Left cardiac atrium (tissue), 4 donors: ENCODE measurements at regions not wholly inside any gene's neighbourhood (a gene's known extent, or its start where the extent isn't known, plus 50 kb on each side); places are given as distances from the start of the nearest gene placed in this dataset.

Experiments used
- ATAC-seq, 2 donors: fragments of 200-7000 bp; cut with Tn5 transposase; one replicate each; pipeline ENCODE4 v1.9.1; 2020; ENCODE audit warnings: mild to moderate bottlenecking in 2 of 2, moderate library complexity in 2 of 2
- DNase-seq: peaks from one replicate; pipeline ENCODE4 v3.0.0-alpha.2; 2020
- intact Hi-C, 2 donors: fragments of 100-400 bp; cut with DNase I; formaldehyde crosslinking; loops; one replicate each; pipeline versions ENCODE4 v1.14.1 to v1.15.1; 2022 to 2023
- donor health status: DM: no; HTN: yes; CAD: no.
- donor health status: DM: no; HTN: yes; CAD: no; lungs with severe emphysema.
- donor health status: DM: yes; HTN: yes; CAD: no.
- donor health status: Dilated cardiomyopathy.

- no peak for ATAC-seq
Measured at GRCh38 chr6:77403424-77403823, 59.9 kb downstream of the HTR1B start.

GRCh38 chr6:77401231-77401630 is 62.1 kb downstream of the HTR1B start:
- DNase-seq (no peak), ATAC-seq (no peak)
- intact Hi-C loops = no loop called here

More at GRCh38 chr6:77403424-77403823, 59.9 kb downstream of the HTR1B start:
- intact Hi-C loops = no loop called here
- DNase-seq = no peak

GRCh38 chr6:77397561-77397960 is 65.7 kb downstream of the HTR1B start:
- no peak for ATAC-seq
- intact Hi-C loops = no loop called here
- no peak for DNase-seq

- ATAC-seq (no peak), DNase-seq (no peak)
- intact Hi-C loops = no loop called here
Measured at GRCh38 chr6:77389402-77389801, 73.9 kb downstream of the HTR1B start.

GRCh38 chr6:77383026-77383425 is 80.3 kb downstream of the HTR1B start:
- intact Hi-C loops = no loop called here
- ATAC-seq = no peak
- no peak for DNase-seq

- intact Hi-C loops = no loop called here
- DNase-seq (no peak), ATAC-seq (no peak)
Measured at GRCh38 chr6:77373955-77374354, 89.3 kb downstream of the HTR1B start.

- DNase-seq (no peak), ATAC-seq (no peak)
- intact Hi-C loops = no loop called here
Measured at GRCh38 chr6:77371748-77372147, 91.5 kb downstream of the HTR1B start.

- DNase-seq = peak; percentile 32
- intact Hi-C loops = no loop called here
- ATAC-seq = peak; percentile 38 to 95
Measured at GRCh38 chr6:77368660-77369313, 94.5 kb downstream of the HTR1B start.

GRCh38 chr6:77366798-77367197 is 96.5 kb downstream of the HTR1B start:
- no peak for ATAC-seq
- intact Hi-C loops = no loop called here
- DNase-seq = no peak

GRCh38 chr6:77363702-77364101 is 99.6 kb downstream of the HTR1B start:
- ATAC-seq (no peak), DNase-seq (no peak)
- intact Hi-C loops = no loop called here

- no peak for ATAC-seq
- intact Hi-C loops = no loop called here
- no peak for DNase-seq
Measured at GRCh38 chr6:77362055-77362454, 101.2 kb downstream of the HTR1B start.

- DNase-seq (no peak), ATAC-seq (no peak)
- intact Hi-C loops = no loop called here
Measured at GRCh38 chr6:77361018-77361417, 102.3 kb downstream of the HTR1B start.

GRCh38 chr6:77356821-77357220 is 106.5 kb downstream of the HTR1B start:
- no peak for DNase-seq
- intact Hi-C loops = no loop called here
- no peak for ATAC-seq

GRCh38 chr6:77354581-77354980 is 108.7 kb downstream of the HTR1B start:
- ATAC-seq = no peak
- intact Hi-C loops = no loop called here
- DNase-seq = no peak

GRCh38 chr6:77353129-77353528 is 110.2 kb downstream of the HTR1B start:
- DNase-seq (no peak), ATAC-seq (no peak)
- intact Hi-C loops = no loop called here

- peak; percentile 93 for ATAC-seq
- intact Hi-C loops = no loop called here
Measured at GRCh38 chr6:77341058-77341986, 122.0 kb downstream of the HTR1B start.

GRCh38 chr6:77340331-77340730 is 123.0 kb downstream of the HTR1B start:
- intact Hi-C loops = no loop called here
- DNase-seq = no peak
- ATAC-seq = peak in 1 of 2 donors; percentile 14

More at GRCh38 chr6:77341058-77341986, 122.0 kb downstream of the HTR1B start:
- DNase-seq = peak; percentile 35

GRCh38 chr6:77339926-77340325 is 123.4 kb downstream of the HTR1B start:
- intact Hi-C loops = no loop called here
- ATAC-seq (no peak), DNase-seq (no peak)

GRCh38 chr6:77337392-77337791 is 125.9 kb downstream of the HTR1B start:
- DNase-seq (no peak), ATAC-seq (no peak)
- intact Hi-C loops = no loop called here

- ATAC-seq = no peak
- no peak for DNase-seq
- intact Hi-C loops = no loop called here
Measured at GRCh38 chr6:77334093-77334492, 129.2 kb downstream of the HTR1B start.
